Stomach (tissue), 8 donors: ENCODE measurements at regions not wholly inside any gene's neighbourhood (a gene's known extent, or its start where the extent isn't known, plus 50 kb on each side); places are given as distances from the start of the nearest gene placed in this dataset.

Experiments
- DNase-seq, 2 donors: peaks; one replicate each; pipeline versions ENCODE4 v3.0.0 to v3.0.0-alpha.2; 2013 to 2019
- H3K27ac ChIP-seq, 5 donors: fragments of 200-600 bp in 4 of 5; sonication (generic) in 4 of 5; one replicate each; pipeline ENCODE4 v1.5.1; 2013 to 2019; ENCODE audit warnings: mild to moderate bottlenecking in 1 of 5, moderate library complexity in 1 of 5
- H3K27me3 ChIP-seq, 3 donors: fragments of 200-600 bp; sonication (generic); one replicate each; pipeline ENCODE4 v1.5.1; 2017 to 2019; ENCODE audit warnings: mixed run types in 1 of 3
- H3K36me3 ChIP-seq, 4 donors: fragments of 200-600 bp; sonication (generic); 1 replicate in 3 of 4; 2 replicates in 1 of 4; pipeline ENCODE4 v1.5.1; 2016 to 2019
- H3K4me1 ChIP-seq, 4 donors: fragments of 200-600 bp; sonication (generic); one replicate each; pipeline ENCODE4 v1.5.1; 2016 to 2019
- H3K4me3 ChIP-seq, 4 donors: fragments of 200-600 bp; sonication (generic) in 3 of 4; one replicate each; pipeline ENCODE4 v1.5.1; 2016 to 2019; ENCODE audit warnings: mild to moderate bottlenecking in 1 of 4
- H3K9me3 ChIP-seq, 4 donors: fragments of 200-600 bp; sonication (generic); one replicate each; pipeline ENCODE4 v1.5.1; 2016 to 2019
- EP300 ChIP-seq: sonication (generic); formaldehyde crosslinking; IDR thresholded peaks from one replicate; pipeline ENCODE4 v1.6.1; 2017; ENCODE audit warnings: antibody characterized with exemption
- POLR2A ChIP-seq, 4 donors: fragments of 450-650 bp; IDR thresholded peaks; one replicate each; pipeline ENCODE4 v1.6.1; 2016; ENCODE audit warnings: antibody characterized with exemption in 4 of 4, control low read depth in 2 of 4, mild to moderate bottlenecking in 1 of 4, moderate library complexity in 1 of 4
- POLR2AphosphoS5 ChIP-seq, 3 donors: sonication (generic); formaldehyde crosslinking; IDR thresholded peaks; one replicate each; pipeline ENCODE4 v1.6.1; 2016; ENCODE audit warnings: antibody characterized with exemption in 3 of 3
- WGBS, 5 donors: extraction: QIAGEN DNeasy Blood & Tissue Kit in 3 of 5; methylation state at CpG; one replicate each; pipeline versions ENCODE4 v1.1.5 to v1.1.7; 2013 to 2018; 5-methylcytosine and 5-hydroxymethylcytosine counted together
- intact Hi-C: fragments of 100-400 bp; cut with DNase I; formaldehyde crosslinking; loops from one replicate; pipeline ENCODE4 v1.15.1; 2023; ENCODE audit warnings: low total_unique reads
- TF ChIP-seq, protein P1 (sequence below), 7 experiments: fragments of 450-650 bp in 4 of 7; fragments of 200-600 bp in 3 of 7; sonication (generic) in 3 of 7; IDR thresholded peaks; one replicate each; pipeline ENCODE4 v1.5.1; 2016 to 2019; ENCODE audit warnings: antibody characterized with exemption in 7 of 7, control low read depth in 2 of 7, mild to moderate bottlenecking in 1 of 7
- donor health status: healthy with polysubstance abuse.
- donor health status: Bipolar disorder and iron deficiency.
- donor health status: healthy.

DNA sequence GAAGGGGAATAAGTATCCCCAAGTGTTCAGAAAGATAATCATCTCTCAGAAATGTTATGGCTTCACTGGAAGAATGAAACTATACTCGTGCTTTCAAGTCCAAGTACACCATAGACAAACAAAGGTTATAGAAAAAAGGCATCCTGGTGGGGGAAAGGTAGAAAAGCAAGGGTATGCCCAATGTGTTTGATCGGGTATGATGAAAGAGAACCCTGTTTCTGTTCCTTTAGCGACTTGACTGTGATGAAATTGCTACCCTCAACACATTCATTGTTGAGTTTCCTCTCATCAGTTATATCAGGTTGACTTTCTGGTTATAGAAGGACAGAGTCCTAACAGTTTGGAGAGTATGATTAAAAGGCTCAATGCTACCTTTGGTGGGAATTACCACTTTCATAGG is 464.3 kb downstream of the GRXCR1 start:
- intact Hi-C loops: no loop called here
- no peak overlapping the region for H3K4me3 ChIP-seq
- no peak overlapping the region for H3K27ac ChIP-seq
- TF ChIP-seq POLR2A (IDR thresholded peaks at IDR 0.05) (no peak), POLR2AphosphoS5 (IDR thresholded peaks at IDR 0.05) (no peak), EP300 (no peak)
- TF ChIP-seq, protein P1, sequence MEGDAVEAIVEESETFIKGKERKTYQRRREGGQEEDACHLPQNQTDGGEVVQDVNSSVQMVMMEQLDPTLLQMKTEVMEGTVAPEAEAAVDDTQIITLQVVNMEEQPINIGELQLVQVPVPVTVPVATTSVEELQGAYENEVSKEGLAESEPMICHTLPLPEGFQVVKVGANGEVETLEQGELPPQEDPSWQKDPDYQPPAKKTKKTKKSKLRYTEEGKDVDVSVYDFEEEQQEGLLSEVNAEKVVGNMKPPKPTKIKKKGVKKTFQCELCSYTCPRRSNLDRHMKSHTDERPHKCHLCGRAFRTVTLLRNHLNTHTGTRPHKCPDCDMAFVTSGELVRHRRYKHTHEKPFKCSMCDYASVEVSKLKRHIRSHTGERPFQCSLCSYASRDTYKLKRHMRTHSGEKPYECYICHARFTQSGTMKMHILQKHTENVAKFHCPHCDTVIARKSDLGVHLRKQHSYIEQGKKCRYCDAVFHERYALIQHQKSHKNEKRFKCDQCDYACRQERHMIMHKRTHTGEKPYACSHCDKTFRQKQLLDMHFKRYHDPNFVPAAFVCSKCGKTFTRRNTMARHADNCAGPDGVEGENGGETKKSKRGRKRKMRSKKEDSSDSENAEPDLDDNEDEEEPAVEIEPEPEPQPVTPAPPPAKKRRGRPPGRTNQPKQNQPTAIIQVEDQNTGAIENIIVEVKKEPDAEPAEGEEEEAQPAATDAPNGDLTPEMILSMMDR (IDR thresholded peaks at IDR 0.05): no peak
- no peak for DNase-seq
- H3K27me3 ChIP-seq: no peaks in the 10 kb centered on the region
- 76 to 86% (median 83%) methylated on average over 3 of the region's 3 CpGs for WGBS, 5 donors
- H3K36me3 ChIP-seq: no peaks in the 10 kb centered on the region
- H3K9me3 ChIP-seq: no peaks in the 10 kb centered on the region
- H3K4me1 ChIP-seq: peaks cover 0 to 13% (median 3%) of the 10 kb centered on the region in 4 donors

DNA sequence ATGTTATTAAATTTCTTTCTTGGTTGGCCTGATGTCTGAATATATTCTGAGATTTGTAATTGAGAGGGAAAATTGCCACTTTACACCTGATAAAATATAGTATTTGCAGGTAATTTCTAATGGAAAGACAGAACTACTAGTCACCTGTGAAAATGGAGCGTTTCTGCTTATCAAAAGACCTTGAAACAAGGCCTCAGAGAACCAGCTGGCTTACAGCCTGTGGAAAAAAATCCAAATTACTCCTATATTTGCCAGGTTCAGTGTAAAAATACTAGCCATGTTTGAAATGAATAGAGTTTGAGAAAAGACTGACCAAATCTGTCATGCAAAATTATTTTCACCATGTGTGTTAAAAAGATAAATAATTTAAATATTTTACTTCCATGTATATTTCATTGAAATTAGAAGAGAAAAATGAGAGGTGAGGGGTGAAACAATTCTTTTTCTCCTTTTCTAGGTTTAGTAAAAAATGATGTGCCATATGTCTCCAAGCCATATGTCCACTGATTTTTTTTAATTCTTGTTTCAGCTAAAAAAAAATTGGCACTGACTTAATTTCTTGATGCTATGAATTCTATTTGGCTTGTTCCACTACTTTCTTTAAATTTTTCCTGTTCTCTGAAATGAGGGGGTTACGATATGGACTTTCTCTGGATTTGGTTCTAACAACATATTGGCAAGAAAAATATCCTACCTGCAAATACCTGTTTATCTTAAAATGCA is 464.9 kb downstream of the GRXCR1 start:
- no peak overlapping the region for H3K4me3 ChIP-seq
- no peaks in the 10 kb centered on the region for H3K9me3 ChIP-seq
- no peaks in the 10 kb centered on the region for H3K27me3 ChIP-seq
- WGBS, 5 donors: 78 to 88% (median 80%) methylated on average over 2 of the region's 2 CpGs
- H3K27ac ChIP-seq: no peak overlapping the region
- H3K4me1 ChIP-seq: peaks cover 0 to 12% (median 3%) of the 10 kb centered on the region in 4 donors
- intact Hi-C loops: no loop called here
- TF ChIP-seq POLR2A (IDR thresholded peaks at IDR 0.05) (no peak), EP300 (no peak)
- TF ChIP-seq, protein P1 (IDR thresholded peaks at IDR 0.05): no peak
- H3K36me3 ChIP-seq: no peaks in the 10 kb centered on the region
- DNase-seq: no peak

DNA sequence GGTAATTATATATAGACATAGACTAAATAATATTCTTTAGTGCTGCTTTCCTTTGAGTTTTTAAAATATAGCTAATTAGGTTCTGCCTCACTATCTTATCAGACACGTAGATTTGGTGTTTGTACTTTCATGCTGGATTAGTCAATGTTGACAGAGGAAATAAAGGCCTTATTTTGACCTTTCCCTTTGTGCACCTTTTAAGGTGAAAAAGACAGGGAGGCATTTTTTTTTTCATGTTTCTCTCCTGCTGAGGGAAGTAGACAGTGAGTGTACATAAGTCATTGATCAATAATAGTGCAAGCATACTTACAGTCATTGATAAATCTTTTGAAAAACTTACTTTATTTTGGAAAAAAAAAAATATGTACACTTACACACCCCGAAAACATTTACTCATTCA is 467.8 kb downstream of the GRXCR1 start:
- peaks cover 0 to 6% (median 0%) of the 10 kb centered on the region in 4 donors for H3K4me1 ChIP-seq
- DNase-seq: peak in 1 of 2 donors; percentile 55
- intact Hi-C loops: no loop called here
- H3K4me3 ChIP-seq: no peak overlapping the region
- no peaks in the 10 kb centered on the region for H3K36me3 ChIP-seq
- no peaks in the 10 kb centered on the region for H3K9me3 ChIP-seq
- no peaks in the 10 kb centered on the region for H3K27me3 ChIP-seq
- peak overlapping the region in 4 of 5 donors; percentile 6 to 29 (median 18) for H3K27ac ChIP-seq
- WGBS, 5 donors: 24 to 44% (median 30%) methylated on average over 2 of the region's 2 CpGs
- TF ChIP-seq, protein P1 (IDR thresholded peaks at IDR 0.05): no peak
- TF ChIP-seq POLR2A (IDR thresholded peaks at IDR 0.05) (no peak), EP300 (no peak), POLR2AphosphoS5 (IDR thresholded peaks at IDR 0.05) (peak in 2 of 3 donors; percentile 50 to 60)

DNA sequence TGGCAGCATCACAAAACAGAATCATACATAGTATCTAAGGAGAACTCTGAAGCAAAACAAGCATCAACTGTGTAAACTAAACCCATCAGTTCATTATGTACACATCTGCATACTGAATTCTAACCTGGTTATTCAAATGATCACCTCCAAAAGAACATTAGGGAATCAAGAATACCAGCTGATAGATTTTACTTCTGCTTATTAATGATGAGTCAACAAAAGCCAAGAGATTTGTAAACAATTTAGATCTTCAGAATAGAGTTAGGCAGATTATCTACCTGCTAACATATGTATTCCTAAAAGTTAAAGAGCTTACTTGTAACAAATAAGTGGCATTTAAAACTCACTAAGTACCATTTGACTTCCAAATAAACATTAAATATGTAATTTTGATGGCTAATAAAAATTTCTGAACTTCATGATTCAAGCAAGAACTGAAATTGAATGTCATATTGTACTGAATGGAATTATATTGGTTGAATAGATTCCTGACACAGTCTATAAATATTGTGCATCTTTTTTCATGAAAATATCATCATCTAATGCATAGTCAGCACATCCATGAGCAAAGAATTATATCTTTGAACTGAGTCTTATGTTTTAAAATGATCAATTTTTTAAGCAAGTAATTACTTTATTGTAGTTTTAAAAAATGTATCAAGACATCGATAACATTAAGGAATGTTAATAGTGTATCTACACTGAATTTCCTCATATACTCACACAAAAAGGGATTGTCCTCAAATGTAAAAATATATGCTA is 470.5 kb downstream of the GRXCR1 start:
- Histone ChIP-seq H3K4me3 (no peak overlapping the region), H3K27ac (no peak overlapping the region), H3K36me3 (no peaks in the 10 kb centered on the region), H3K4me1 (peaks cover 0 to 6% (median 0%) of the 10 kb centered on the region in 4 donors), H3K9me3 (no peaks in the 10 kb centered on the region), H3K27me3 (no peaks in the 10 kb centered on the region)
- intact Hi-C loops: no loop called here
- no peak for DNase-seq
- WGBS, 5 donors: 94 to 100% (median 98%) methylated on average over 1 of the region's 1 CpG
- TF ChIP-seq, protein P1 (IDR thresholded peaks at IDR 0.05): no peak
- no peak for TF ChIP-seq EP300
- TF ChIP-seq POLR2AphosphoS5 (IDR thresholded peaks at IDR 0.05): no peak
- TF ChIP-seq POLR2A (IDR thresholded peaks at IDR 0.05): no peak
